Stimulated activated CD4-positive, alpha-beta T cell treated with anti-CD3 and anti-CD28 coated beads, Interleukin-4, amount 100 ng/mL, for 48 hours (primary cell): ENCODE measurements at regions not wholly inside any gene's neighbourhood (a gene's known extent, or its start where the extent isn't known, plus 50 kb on each side); places are given as distances from the start of the nearest gene placed in this dataset.

Source experiments
- DNase-seq, 2 donors: peaks; one replicate each; pipeline ENCODE4 v3.0.0-alpha.2; 2020; ENCODE audit warnings: low read depth in 2 of 2

DNA sequence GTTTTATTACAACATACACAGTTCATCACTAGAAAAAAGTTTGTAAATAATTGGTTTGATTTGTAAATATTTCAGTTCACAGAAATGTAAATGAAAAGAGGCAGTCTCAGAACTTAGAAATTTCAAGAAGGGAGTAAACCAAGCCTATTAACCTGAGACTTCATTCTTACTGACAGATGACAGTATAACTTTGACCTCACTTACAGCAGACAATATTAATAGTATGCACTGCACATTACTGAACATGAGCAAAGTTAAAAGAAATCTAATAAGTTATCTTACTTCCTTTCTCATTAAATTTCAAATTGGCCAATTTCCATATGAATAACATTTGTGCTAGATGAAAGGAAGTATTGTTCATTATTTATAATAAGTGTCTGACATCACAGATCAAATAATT is 235.8 kb downstream of the SLC6A15 start:
- no peak for DNase-seq

DNA sequence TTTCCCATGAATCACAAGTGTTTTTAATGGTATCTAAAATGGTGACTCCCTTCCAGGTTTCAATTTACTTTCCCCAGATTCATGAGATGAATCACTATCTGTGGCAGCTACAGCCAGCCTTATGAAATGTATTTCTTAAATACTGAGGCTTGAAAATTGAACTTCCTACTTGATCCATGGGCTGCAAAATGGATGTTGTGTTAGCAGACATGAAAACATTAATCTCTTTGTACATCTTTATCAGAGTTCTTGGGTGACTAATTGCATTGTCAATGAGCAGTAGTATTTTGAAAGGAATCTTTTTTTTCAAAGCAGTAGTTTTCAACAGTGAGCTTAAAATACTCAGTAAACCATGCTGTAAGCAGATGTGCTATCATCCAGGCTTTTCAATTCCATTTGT is 250.8 kb downstream of the SLC6A15 start:
- DNase-seq: no peak

DNA sequence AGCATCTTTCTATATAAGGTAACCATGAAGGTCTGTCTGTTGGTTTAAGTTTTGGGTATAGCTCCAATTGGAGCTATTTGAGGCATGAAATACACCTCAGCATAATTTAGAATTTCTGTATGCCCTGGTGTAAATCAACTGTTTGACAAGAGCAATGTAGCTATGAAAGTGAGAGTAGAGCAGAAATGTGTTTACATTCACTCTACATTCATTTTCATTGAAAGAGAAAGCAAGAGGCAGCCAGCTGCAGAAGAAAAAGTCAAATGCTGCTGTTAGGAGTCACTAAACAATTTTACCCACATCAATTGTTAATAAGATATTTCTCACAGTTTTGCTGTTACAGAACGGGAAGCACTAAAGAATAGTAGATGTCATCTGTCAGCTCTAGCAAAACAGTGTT is 252.5 kb downstream of the SLC6A15 start:
- no peak for DNase-seq

DNA sequence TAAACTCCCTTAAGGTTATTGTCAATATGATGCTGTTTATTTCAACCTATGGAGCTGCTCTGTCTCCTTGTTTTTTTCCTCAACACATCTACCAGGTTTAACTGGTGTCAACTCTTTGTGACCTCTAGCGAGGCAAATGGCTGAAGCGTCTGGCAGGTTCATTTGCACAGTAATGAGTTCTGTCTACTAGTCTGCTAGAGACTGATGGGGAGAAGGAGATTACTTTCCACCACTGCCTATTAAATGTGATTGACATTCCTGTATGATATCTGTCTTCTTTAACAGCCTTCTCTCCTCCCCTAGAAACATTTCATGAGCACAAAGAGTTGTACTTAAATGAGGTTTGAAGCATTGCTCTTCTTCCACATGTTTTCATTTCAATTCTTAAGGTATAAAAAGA is 253.7 kb downstream of the SLC6A15 start:
- no peak for DNase-seq

DNA sequence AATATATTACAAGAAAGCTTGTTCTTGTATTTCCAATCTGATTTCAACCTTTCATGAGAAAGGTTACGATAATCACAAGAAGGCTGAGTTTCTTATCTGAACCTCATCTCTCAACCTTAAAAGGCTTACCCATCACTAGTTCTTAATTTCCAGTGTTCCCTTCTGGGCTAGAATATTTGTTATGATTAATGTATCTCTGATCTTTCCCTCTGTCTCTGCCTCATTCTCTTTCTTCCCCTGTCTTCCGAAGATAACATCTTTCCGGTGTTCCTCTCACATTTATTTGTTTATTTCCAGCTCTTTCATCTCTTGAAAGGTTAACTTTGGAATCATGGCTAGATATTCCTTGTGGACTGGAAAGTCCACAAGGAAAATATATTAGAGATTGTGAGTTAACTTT is 255.9 kb downstream of the SLC6A15 start:
- no peak for DNase-seq

DNA sequence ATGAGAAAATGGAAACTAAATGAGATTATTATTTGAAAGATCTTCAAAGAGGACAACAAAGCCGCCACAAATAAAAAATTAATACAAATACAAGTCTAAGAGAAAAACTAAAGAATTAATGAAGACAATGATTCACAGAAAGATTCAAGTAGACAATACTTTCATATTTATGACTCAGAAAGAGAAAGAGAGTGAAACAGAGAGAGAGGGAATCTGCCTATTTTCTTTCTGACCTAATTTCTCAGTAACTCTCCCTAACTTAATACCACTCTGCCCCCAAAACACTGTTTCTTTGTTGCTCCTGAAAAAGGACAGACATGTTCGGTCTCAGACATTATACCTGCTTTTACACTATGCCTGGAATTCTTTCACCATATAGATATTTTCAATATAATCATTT is 259.1 kb downstream of the SLC6A15 start:
- DNase-seq: no peak

DNA sequence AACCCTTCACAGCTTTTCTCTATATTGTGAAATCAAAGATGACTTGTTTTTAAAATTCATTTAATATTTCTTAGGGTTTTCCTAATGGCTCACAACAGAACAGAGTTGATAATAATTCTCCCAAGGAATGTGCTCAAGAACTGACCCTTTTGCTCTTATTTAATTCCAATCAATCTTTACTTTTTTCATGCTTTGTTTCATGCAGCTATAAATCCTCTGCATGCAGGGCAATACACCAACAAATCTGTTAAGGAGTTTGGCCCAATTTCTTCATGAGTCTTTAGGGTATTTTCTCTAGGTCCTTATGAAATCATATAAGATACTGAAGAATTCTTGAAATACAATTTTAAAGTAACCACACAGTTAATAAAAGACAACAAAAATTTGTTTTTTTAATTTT is 264.2 kb downstream of the SLC6A15 start:
- DNase-seq: no peak

DNA sequence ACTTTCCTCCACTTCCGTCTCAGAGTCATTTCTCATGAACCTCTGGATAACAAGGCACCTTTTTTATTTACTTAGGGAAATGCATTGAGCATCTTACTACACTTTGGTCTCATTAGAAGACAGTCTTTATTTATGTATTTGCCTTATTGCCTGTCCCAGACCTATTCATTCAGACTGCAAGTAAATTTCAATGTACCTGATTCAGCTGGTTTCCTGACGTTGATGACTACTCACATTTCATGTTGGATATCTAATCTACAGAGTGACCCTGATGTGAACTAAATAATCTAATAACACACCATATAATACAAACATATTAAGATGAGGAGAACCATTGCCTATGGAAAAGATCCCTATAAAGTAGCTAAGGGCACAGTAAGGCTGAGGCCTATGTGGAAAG is 267.7 kb downstream of the SLC6A15 start:
- no peak for DNase-seq

DNA sequence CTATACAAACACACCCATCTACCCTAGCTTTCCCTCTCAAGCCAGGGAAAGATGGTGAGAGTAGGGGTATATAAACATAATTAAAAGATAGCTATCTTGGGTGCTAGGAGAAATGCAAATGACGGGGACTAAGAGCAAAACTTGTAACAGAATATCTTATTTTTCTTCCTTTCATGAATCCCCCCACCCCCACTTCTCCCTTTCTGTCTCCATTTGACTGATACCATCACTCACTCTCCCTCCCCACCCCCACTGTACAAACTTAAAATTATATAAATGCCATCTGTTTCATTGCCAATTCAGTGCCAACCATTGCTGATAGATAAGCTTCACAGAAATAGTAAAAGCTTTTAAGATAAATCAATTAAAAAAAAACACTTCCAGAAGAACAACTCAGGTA is 268.6 kb downstream of the SLC6A15 start:
- no peak for DNase-seq

DNA sequence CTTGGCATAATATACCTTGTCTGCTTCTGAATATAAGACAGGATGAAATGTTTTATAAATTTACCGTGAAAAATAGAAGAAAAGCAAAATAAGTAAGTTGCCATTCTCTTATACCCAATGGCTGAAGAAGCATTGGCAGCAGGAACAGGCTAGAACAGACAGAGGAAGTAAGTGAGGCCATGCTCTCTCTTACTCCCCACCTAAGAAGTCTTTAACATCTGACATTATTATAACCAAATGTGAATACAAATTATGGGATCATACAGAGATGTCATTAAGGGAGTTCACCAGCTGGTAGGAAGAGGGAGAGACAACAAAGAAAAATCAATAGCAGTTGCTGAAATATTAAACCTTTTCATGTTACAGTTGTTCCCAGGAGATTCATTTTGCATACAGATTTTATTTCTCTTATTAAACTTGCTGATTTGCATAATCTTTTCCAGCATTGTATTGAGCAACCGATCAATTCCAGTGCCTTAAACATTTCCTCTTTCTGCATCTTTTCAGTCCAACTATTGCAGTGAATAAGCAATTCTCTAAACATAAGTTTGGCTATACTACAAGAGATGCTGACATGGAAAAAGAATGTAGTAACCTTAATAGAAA is 270.6 kb downstream of the SLC6A15 start:
- no peak for DNase-seq

DNA sequence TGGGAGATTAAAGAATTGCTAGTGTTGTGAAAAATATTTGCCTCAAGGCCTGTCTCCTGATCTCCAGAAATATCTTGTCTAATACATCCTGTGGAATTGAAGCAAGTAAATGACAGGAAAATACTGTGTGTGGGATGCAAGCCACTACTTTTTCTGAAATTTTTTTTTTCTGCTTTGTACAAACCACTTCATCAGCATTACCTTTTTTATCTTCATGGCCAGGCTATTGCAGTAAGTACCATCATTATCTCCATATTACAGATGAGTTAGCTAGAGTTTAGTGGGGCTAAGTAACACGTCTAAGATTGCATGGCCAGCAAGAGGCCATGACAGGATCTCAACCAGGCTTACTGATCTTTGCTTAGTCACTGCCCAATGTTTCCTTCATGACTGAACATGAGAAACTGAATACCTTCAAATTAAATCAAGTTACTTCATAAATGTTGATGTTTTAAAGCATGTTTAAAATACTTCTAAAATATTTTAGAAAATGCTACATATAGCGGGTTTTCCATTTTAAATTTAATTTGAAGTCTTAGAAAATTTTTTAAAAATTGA is 273.7 kb downstream of the SLC6A15 start:
- DNase-seq: no peak

DNA sequence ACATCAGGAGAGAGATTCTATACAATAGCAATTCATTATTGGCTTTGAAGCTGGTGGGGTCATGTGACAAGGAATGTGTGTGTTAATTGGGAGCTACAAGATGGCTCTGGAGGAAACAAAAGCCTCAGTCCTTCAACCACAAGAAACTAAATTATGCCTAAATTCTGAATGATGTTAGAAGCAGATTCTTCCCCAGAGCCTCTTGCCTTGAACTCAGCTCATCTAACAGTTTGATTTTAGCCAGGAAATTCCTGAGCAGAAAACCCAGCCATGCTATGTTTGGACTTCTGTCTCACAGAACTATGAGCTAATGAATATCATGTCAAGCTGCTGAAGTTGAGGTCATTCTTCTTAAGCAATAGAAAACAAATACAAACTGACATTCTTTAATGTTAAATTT is 274.7 kb downstream of the SLC6A15 start:
- DNase-seq: no peak

DNA sequence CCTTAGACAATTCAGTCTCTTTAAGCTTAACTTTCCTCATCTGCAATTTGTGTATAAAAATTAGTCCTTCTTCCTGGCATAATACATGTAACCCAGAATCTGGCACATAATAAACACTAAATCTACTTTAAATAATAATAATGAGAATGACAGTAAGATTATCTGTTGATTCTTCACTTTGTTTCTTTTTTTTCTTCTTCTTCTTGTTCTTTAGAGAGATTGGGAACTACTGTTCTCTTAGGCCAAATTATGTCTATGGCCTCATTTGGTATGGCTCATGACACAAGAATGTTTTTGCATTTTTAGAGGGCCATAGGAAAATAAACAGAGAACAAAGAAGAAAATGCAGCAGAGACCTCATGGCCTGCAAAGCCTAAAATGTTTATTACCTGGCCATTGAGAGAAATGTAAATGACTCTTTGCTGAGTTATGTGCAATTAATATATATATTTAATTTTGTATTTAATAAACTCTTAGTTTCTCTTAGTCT is 275.8 kb downstream of the SLC6A15 start:
- DNase-seq: no peak

DNA sequence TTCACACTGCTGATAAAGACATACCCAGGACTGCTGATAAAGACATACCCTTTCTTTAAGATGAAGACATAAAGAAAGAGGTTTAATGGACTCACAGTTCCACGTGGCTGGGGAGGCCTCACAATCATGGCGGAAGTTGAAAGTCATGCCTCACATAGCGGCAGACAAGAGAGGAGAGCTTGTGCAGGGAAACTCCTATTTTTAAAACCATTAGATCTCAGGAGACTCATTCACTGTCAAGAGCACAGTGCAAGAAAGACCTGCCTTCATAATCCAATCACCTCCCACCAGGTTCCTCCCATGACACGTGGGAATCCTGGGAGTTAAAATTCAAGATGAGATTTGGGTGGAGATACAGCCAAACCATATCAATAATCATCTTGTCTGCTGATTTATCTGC is 278.1 kb downstream of the SLC6A15 start:
- no peak for DNase-seq

DNA sequence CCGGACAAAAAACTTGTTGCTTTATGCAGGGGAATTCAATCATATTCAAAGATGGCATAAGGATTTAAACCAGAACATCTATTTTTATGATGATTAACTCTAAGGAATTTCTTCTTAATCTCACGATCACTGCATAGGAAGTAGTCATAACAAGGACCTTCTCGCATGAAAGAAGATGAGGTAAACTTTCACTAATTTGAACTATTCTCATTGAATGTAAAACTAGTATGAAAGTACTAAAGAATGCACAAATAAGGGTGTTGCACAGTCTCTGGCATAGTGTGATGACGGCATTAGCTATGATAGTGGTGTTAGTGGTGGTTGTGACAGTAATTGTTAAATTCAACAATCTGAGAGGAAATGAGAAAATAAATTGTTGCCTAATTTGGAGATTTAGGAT is 280.0 kb downstream of the SLC6A15 start:
- DNase-seq: no peak

DNA sequence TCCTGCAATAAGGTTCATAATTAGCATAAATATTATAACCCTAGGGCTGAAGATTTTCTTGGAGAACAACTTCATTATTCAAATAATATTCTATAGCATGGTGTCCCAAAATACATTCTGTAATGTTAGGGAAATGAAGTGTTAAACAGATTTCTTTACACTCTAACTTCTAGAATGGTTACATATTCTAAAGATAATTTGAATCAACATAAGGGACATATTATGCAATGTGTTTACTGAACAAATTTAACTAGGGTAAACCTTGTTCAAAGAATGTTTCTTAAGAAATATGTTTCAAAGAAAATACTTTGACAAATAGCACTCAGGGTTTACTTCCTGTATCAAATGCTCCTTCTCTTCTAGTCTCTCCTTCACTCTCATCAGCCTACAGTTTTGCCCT is 281.6 kb downstream of the SLC6A15 start:
- no peak for DNase-seq

DNA sequence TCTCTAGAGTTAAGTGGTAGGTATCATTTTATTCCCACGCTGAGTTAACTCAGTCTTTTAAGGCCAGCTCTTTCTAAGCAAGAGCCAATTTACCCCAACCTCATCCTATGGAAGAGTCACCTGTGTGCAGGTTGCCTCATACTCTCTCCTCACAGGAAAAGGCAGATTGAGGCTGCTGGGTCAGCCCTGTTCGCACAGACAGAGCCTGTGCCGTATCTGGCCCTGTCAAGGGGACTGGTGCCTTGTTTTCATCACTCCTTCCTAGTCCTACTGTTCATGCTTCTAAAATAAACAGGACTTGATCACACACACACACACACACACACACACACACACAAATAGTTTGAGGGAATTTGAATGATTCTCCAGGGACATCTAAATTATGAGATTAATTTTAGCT is 285.0 kb downstream of the SLC6A15 start:
- DNase-seq: no peak

DNA sequence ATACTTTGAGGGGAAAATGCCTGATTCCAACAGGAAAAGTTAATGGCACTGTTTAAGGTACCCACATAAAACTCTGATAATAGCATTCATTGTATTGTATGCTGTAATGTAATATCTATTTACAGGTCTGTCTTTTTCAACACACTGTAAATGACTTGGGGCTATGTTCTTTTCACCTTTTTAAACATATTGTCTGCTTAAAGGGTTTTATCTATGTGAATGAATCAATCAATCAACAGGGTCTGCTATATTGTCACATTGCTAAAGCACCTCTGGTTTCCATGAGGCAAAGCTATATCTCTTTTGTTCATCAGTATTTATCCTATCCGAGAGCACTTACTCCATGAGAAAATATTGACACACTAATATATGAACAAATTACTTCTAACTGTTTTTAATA is 288.0 kb downstream of the SLC6A15 start:
- DNase-seq: no peak

DNA sequence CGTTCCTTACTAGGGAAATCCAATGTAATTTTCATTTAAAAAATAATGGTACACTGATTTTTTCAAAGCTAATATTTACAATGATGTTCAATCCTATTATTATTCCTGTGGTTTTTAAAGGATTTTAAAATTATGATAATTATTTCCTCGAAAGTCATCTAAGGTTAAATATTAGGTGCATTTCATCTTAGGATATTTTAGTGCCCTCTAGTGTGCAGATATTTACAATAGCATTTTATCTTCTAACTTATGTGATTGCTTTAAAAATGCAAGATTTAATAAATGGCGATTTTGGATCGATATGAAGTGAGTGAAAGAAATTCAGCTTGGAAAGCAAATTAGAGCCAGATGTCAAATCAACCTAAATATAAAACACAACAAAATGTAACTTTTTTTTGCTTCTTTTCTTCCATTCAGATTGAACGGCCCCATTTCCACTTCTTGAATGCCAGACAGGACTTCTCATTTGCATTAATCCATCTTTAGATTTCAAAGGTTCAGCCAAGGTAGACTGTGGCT is 293.5 kb downstream of the SLC6A15 start:
- DNase-seq: no peak

DNA sequence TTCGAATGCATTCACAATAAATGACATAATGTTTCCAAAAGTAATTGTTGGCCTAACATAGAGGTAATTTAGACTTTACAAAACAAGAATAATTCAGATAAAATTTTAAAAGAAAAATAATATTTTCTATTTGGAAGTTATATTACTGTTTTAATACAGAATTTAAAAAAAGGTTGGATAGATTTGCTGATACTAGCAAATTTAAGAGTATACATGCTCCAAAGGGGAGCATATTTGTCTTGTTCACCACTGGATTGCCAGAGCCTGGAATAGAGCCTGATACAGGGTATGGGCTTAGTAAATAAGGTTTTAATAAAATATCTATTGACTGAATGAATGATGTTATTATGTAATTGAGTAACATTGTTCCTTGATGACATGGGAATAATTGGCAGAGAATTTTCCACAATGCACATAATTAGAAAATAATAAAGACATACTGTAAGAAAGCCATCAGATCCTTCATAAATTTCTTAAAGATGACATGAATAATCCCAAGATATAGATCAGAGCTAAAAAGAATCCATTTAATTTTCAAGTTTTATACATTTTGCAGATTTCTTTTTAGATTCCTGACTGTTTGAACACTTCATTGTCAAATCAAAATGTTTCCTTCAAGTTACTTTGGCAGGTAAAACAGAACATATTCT is 305.3 kb downstream of the SLC6A15 start:
- DNase-seq: no peak

DNA sequence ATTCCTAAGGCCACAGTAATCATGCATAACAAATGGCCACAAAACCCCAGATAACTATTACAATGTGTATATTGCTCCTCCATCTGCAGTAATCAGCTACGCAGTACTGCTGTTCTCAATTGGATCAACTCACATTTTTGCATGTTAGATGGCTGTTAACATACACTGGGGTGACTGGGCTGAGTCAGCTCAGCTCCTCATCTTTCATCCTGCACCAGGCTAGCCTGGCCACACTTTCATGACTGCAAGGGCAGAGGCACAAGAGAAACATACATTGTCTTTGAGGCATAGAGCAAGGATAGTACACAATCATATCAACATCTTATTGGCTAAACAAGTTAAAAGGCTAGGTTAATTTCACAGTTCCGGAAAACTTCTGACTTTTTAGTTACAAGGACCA is 306.6 kb downstream of the SLC6A15 start:
- no peak for DNase-seq

DNA sequence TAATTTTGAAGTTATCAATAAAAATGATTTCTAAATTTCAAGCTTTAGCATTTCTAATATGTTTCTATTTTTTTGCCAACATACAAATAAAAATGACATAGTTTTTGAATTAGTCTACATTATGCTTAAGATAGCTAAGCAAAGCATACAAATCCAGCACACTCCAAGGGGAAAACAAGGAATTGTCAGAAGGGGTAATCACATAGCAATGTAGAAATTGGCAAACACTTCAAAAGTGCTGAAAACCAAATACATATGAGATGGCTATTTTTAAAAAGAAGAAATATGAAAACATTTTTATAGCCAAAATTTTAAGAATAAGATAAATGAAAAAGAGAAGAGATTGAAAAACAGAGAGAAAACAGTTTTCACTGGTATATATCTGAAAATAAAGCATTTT is 308.0 kb downstream of the SLC6A15 start:
- DNase-seq: no peak

DNA sequence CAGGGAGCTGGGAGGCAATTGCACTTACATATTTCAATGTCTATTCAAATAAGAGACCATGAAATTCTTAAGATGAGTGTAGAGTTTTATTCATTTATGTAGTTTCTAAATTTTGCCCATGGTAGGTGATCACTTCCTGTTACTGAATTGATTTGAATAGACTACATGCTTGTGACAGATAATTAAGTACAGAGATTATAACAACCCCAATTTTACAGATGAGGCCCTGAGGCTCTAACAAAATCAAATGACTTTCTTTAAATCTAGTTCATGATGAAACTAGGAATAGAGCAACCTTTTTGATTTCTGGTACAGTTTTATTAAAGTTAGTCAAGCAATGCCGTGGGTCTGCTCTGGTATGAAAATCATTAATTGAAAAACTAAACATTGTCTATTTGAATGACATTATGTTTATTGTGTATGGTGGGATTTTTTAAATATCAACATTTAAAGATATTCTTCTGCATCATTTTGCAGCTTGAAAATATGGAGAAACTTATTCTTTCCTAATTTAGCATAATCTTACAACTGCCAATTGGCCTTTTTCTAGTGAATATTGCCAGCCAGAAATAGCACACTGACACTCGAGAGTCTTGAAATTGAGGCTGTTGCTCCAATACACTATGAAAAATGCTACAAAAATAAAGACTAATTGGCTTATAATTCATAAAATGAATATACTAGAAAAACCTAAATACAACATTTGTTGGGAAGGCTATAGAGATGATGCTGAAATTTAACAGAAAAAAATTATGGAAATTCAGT is 308.9 kb downstream of the SLC6A15 start:
- DNase-seq: no peak
